ENCODE measurements at regions not wholly inside any gene's neighbourhood (a gene's known extent, or its start where the extent isn't known, plus 50 kb on each side); places are given as distances from the start of the nearest gene placed in this dataset.
"Not testable (repeated sequence)": the region's sequence is repeated elsewhere in the genome, so short reads cannot be mapped to it uniquely, and the experiment has no call there.

DNA sequence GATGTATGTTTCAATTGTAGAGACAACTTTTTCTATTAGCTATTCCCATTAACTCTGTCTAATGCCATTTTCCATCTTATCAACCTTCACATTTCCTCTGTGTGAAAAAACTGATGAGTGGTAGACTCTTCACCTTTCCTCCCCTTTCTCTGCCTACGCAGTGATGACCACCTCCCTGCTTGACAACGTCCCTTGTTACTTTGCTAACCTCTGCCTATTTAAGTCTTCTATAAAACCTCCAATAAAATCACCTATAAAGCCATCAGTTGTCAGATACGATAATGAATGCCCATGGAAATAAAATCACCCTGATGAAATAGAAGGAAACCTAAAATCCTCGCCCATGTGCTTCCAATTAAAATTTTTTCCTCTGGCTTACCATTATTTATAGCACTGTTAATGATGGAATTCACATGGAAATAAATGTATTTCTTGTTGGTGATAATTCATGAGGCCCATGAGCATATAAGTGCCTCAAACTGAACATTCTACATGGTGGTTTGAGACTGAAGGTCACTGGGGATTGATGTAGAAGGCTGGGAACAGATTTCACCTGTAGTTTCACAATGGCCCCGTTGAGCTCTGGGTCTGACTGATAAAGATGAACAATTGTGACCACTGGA, 1454.0 kb upstream of the SEL1L start:
- in situ Hi-C loops (cut with MboI; ENCODE audit: low pct_unique_long_range_greater_than_20kb, low sequenced_read_pairs, unreplicated experiment): no loop called here
- no peak for TF ChIP-seq CTCF (IDR thresholded peaks at IDR 0.05; ENCODE audit: extremely low read depth, insufficient read depth, missing control alignments)
- no peak for DNase-seq (ENCODE audit: low spot score)

DNA sequence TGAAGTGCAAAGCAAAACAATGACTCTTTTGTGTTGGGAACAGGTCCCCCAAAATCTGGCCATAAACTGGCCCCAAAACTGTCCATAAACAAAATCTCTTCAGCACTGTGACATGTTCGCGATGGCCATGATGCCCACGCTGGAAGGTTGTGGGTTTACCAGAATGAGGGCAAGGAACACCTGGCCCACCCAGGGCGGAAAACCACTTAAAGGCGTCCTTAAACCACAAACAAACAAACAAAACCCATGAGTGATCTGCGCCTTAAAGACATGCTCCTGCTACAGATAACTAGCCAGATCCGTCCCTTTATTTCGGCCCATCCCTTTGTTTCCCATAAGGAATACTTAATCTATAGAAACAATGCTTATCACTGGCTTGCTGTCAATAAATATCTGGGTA, 1460.9 kb upstream of the SEL1L start:
- in situ Hi-C loops (cut with MboI; ENCODE audit: low pct_unique_long_range_greater_than_20kb, low sequenced_read_pairs, unreplicated experiment); DNase-seq (ENCODE audit: low spot score): not testable (repeated sequence)

DNA sequence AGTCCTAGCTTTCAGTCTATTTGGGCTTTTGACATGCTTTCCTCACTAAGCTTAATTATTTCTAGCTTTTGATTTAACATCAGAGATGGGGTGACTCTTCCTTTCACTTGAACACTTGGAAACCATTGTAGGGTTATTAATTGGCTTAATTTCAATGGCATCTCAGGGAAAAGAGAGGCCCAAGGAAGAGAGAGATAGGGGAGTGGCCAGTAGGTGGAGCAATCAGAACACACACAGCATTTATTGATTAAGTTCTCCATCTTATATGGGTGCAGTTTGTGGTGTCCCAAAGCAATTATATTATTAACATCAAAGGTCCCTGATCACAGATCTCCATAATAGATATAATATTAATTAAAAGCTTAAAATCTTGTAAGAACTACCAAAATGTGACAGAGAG, 1466.1 kb upstream of the SEL1L start:
- peak; percentile 35 for TF ChIP-seq CTCF (IDR thresholded peaks at IDR 0.05; ENCODE audit: extremely low read depth, insufficient read depth, missing control alignments)
- in situ Hi-C loops (cut with MboI; ENCODE audit: low pct_unique_long_range_greater_than_20kb, low sequenced_read_pairs, unreplicated experiment): no loop called here
- DNase-seq (ENCODE audit: low spot score): no peak

DNA sequence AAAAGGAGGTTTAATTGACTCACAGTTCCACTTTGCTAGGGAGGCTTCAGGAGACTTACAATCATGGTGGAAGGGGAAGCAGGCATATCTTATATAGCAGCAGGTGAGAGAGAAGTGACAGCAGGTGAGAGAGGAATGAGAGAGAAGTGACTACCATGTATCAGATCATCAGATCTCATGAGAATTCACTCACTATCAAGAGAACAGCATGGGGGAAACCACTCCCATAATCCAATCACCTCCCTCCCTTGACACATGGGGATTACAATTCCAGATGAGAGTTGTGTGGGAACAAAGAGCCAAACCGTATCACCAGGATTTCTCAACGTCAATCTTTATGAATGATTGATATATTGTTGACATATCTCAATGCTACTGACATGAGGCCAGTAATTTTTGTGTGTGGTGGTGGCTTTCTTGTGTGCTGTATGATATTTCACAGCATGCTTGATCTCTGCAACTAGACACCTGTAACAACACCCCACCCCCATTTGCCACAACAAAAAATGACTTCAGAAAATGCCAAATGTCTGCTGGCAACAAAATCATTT, 1470.9 kb upstream of the SEL1L start:
- no peak for DNase-seq (ENCODE audit: low spot score)
- in situ Hi-C loops (cut with MboI; ENCODE audit: low pct_unique_long_range_greater_than_20kb, low sequenced_read_pairs, unreplicated experiment): no loop called here
- no peak for TF ChIP-seq CTCF (IDR thresholded peaks at IDR 0.05; ENCODE audit: extremely low read depth, insufficient read depth, missing control alignments)

DNA sequence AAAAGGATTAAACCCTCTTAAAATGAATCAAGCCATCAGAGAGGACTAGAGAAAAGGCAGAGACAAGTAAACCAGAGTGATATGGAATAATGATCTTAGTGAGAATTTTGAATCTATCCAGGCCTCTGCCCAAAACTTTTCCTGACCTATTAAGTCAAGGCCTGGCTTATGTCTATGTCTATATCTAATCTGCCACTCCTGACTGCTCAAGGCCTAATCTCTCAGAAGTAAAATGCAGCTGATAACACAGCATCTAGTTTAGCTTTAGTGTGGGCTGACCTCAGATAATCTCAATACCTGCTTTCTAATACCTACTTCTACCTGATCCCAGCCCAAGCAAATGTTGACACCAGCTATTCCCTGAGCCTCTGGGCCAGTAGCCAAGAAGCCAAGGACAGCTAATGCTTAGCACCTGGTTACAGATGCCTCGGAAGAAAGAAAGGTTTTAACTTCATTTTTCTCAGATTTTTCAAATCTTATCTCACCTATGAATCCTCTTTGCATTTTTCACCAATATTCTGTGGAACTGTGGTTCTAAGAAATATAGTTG, 1472.5 kb upstream of the SEL1L start:
- no peak for TF ChIP-seq CTCF (IDR thresholded peaks at IDR 0.05; ENCODE audit: extremely low read depth, insufficient read depth, missing control alignments)
- in situ Hi-C loops (cut with MboI; ENCODE audit: low pct_unique_long_range_greater_than_20kb, low sequenced_read_pairs, unreplicated experiment): no loop called here
- DNase-seq (ENCODE audit: low spot score): no peak

DNA sequence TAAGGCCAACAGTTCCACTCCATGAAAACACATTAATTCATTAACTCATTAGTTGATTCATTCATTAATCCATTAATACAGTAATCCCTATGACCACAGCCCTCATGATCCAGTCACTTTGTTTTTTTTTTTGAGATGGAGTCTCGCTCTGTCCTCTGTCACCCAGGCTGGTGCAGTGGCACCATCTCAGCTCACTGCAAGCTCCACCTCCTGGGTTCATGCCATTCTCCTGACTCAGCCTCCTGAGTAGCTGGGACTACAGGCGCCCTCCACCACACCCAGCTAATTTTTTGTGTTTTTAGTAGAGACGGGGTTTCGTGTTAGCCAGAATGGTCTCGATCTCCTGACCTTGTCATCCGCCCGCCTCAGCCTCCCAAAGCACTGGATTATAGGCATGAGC, 1473.4 kb upstream of the SEL1L start:
- in situ Hi-C loops (cut with MboI; ENCODE audit: low pct_unique_long_range_greater_than_20kb, low sequenced_read_pairs, unreplicated experiment); DNase-seq (ENCODE audit: low spot score): not testable (repeated sequence)

- no peak for TF ChIP-seq CTCF (IDR thresholded peaks at IDR 0.05; ENCODE audit: extremely low read depth, insufficient read depth, missing control alignments)
Observed at GRCh38 chr14:83007641-83008225, 1474.1 kb upstream of the SEL1L start.

More at GRCh38 chr14:83007641-83008225, 1474.1 kb upstream of the SEL1L start:
- in situ Hi-C loops (cut with MboI; ENCODE audit: low pct_unique_long_range_greater_than_20kb, low sequenced_read_pairs, unreplicated experiment): no loop called here
- no peak for DNase-seq (ENCODE audit: low spot score)
